ENCODE measurements at regions not wholly inside any gene's neighbourhood (a gene's known extent, or its start where the extent isn't known, plus 50 kb on each side); places are given as distances from the start of the nearest gene placed in this dataset.

GRCh38 chr1:106746448-106747085 is 309.9 kb upstream of the PRMT6 start:
- no peak for DNase-seq

- no peak for DNase-seq
Observed at GRCh38 chr1:106747232-106747631, 309.2 kb upstream of the PRMT6 start.

GRCh38 chr1:106747791-106748190 is 308.7 kb upstream of the PRMT6 start:
- DNase-seq = no peak

- DNase-seq = no peak
Observed at GRCh38 chr1:106748606-106749005, 307.9 kb upstream of the PRMT6 start.

GRCh38 chr1:106749491-106749890 is 307.0 kb upstream of the PRMT6 start:
- DNase-seq = no peak

GRCh38 chr1:106749906-106750305 is 306.6 kb upstream of the PRMT6 start:
- no peak for DNase-seq

GRCh38 chr1:106751002-106751401 is 305.5 kb upstream of the PRMT6 start:
- no peak for DNase-seq

- no peak for DNase-seq
Observed at GRCh38 chr1:106753066-106753465, 303.4 kb upstream of the PRMT6 start.

GRCh38 chr1:106754957-106755356 is 301.5 kb upstream of the PRMT6 start:
- DNase-seq = no peak

GRCh38 chr1:106755682-106756406 is 300.6 kb upstream of the PRMT6 start:
- no peak for DNase-seq

GRCh38 chr1:106756752-106757151 is 299.7 kb upstream of the PRMT6 start:
- no peak for DNase-seq

- no peak for DNase-seq
Observed at GRCh38 chr1:106768077-106768476, 288.4 kb upstream of the PRMT6 start.

- DNase-seq = no peak
Observed at GRCh38 chr1:106768501-106768900, 288.0 kb upstream of the PRMT6 start.

- no peak for DNase-seq
Observed at GRCh38 chr1:106773206-106773605, 283.3 kb upstream of the PRMT6 start.

- DNase-seq = no peak
Observed at GRCh38 chr1:106780066-106780465, 276.4 kb upstream of the PRMT6 start.

GRCh38 chr1:106780806-106781569 is 275.5 kb upstream of the PRMT6 start:
- DNase-seq = no peak

GRCh38 chr1:106785176-106785575 is 271.3 kb upstream of the PRMT6 start:
- DNase-seq = peak; percentile 49

GRCh38 chr1:106787520-106787919 is 269.0 kb upstream of the PRMT6 start:
- DNase-seq = no peak

- no peak for DNase-seq
Observed at GRCh38 chr1:106789686-106790085, 266.8 kb upstream of the PRMT6 start.

- DNase-seq = no peak
Observed at GRCh38 chr1:106791041-106791440, 265.4 kb upstream of the PRMT6 start.

GRCh38 chr1:106793651-106794050 is 262.8 kb upstream of the PRMT6 start:
- DNase-seq = no peak

- DNase-seq = no peak
Observed at GRCh38 chr1:106798991-106799390, 257.5 kb upstream of the PRMT6 start.

- no peak for DNase-seq
Observed at GRCh38 chr1:106802181-106802580, 254.3 kb upstream of the PRMT6 start.

- DNase-seq = no peak
Observed at GRCh38 chr1:106814418-106814817, 242.1 kb upstream of the PRMT6 start.
